Esophagus squamous epithelium (tissue), 4 donors: ENCODE measurements at regions not wholly inside any gene's neighbourhood (a gene's known extent, or its start where the extent isn't known, plus 50 kb on each side); places are given as distances from the start of the nearest gene placed in this dataset.

Source experiments
- CTCF ChIP-seq, 6 experiments: fragments of 450-650 bp in 4 of 6; fragments of 200-600 bp in 2 of 6; sonication (generic) in 2 of 6; IDR thresholded peaks; one replicate each; pipeline ENCODE4 v1.5.1; 2016 to 2019; ENCODE audit warnings: antibody characterized with exemption in 6 of 6, mild to moderate bottlenecking in 4 of 6, moderate library complexity in 4 of 6
- POLR2A ChIP-seq, 4 donors: fragments of 450-650 bp; IDR thresholded peaks; one replicate each; pipeline ENCODE4 v1.6.1; 2017; ENCODE audit warnings: antibody characterized with exemption in 4 of 4, mild to moderate bottlenecking in 4 of 4, moderate library complexity in 3 of 4

- TF ChIP-seq CTCF (IDR thresholded peaks at IDR 0.05) (no peak), POLR2A (IDR thresholded peaks at IDR 0.05) (no peak)
These were observed 55.9 kb upstream of the PRR5 start for GRCh38 chr22:44646141-44646540.
